ENCODE measurements at regions not wholly inside any gene's neighbourhood (a gene's known extent, or its start where the extent isn't known, plus 50 kb on each side); places are given as distances from the start of the nearest gene placed in this dataset.

DNA sequence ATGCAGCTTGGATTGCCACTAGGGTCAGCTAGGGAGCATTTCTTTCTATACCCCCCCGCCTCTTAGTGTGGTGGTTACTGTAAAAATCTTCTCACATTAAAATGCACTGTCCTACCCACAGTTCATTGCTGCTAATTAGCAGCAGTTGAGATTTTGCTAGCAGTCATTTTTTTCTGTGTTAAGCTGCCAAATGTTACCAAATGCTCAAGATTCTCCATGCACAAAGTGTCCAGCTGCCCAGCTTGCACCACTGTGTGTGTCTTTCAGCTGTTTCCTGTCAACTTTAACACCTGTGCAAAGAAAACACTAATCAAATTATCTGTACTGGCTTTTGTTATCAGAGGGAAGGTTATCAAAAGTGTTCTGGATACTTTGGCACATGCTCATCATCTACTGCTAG lies 679.3 kb downstream of the NR4A2 start:
- no peak overlapping the region for H2AFZ ChIP-seq (ENCODE audit: low read length)
- H3K9ac ChIP-seq (ENCODE audit: low read depth, low read length, poor library complexity), result no peak overlapping the region
- H3K14ac ChIP-seq (ENCODE audit: low read length), result no peak overlapping the region
- H3K36me3 ChIP-seq (replicated peaks in 1 of 2; ENCODE audit: control insufficient read depth in 2 of 2, insufficient read depth in 2 of 2, low read length in 2 of 2), result no peaks in the 10 kb centered on the region
- no peak overlapping the region for H3K18ac ChIP-seq (ENCODE audit: low read length)
- H3K27me3 ChIP-seq (ENCODE audit: control insufficient read depth in 3 of 3, insufficient read depth in 3 of 3, low read depth in 1 of 3, low read length in 3 of 3), result no peaks in the 10 kb centered on the region
- H3K9me3 ChIP-seq (replicated peaks in 1 of 2; ENCODE audit: control insufficient read depth in 2 of 2, insufficient read depth in 1 of 2, low read depth in 1 of 2, low read length in 2 of 2), result no peaks in the 10 kb centered on the region
- no peak overlapping the region for H2BK5ac ChIP-seq (ENCODE audit: low read length)
- H3K27ac ChIP-seq (replicated peaks; ENCODE audit: low read length), result no peak overlapping the region
- no peak for DNase-seq (ENCODE audit: low spot score)
- H2BK15ac ChIP-seq (ENCODE audit: low read length), result no peak overlapping the region
- no peak overlapping the region for H3K4me2 ChIP-seq (ENCODE audit: insufficient read depth, low read length, poor library complexity, severe bottlenecking)
- no peak overlapping the region for H3K4me3 ChIP-seq (ENCODE audit: low read length in 2 of 2)
- H4K91ac ChIP-seq (ENCODE audit: low read depth, low read length, poor library complexity), result no peak overlapping the region
- H3K79me1 ChIP-seq (ENCODE audit: low read depth, low read length), result no peaks in the 10 kb centered on the region
- H4K8ac ChIP-seq (ENCODE audit: low read depth, low read length), result no peak overlapping the region
- no CpG with 5 or more reads among the region's 1 CpG for WGBS, 2 donors (ENCODE audit: extremely low coverage in 2 of 2, insufficient read length in 2 of 2, insufficient replicate concordance in 1 of 2)
- no peak overlapping the region for H3K4ac ChIP-seq (ENCODE audit: low read length)
- H3K23ac ChIP-seq (ENCODE audit: low read depth, low read length, poor library complexity), result no peak overlapping the region
- H3K4me1 ChIP-seq (ENCODE audit: control insufficient read depth in 2 of 2, insufficient read depth in 1 of 2, low read depth in 1 of 2, low read length in 2 of 2), result no peaks in the 10 kb centered on the region
- no peak overlapping the region for H2AK5ac ChIP-seq (ENCODE audit: low read depth, low read length)
- H2BK12ac ChIP-seq (ENCODE audit: low read length), result no peak overlapping the region
- H2BK120ac ChIP-seq (ENCODE audit: low read depth, low read length), result no peak overlapping the region

DNA sequence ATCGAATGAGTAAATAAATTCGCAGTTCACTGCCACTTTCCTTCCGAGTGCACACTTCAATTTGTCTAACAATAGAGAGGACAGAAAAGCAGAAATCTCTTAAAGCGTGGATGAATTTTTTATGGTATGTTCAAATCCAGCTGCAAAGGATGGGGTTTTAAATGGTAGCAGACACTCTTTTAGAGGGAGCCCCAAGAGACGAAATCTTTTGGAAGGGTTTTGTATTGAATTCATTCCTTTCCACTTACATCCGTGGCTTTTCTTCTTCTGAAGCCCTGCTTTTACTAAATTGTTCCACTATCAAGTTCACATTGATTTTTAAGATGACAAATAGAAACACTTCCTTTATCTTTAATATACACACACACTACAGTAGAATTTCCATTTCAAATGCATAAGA lies 680.7 kb downstream of the NR4A2 start:
- no peak overlapping the region for H3K4me3 ChIP-seq (ENCODE audit: low read length in 2 of 2)
- no peak overlapping the region for H3K23ac ChIP-seq (ENCODE audit: low read depth, low read length, poor library complexity)

DNA sequence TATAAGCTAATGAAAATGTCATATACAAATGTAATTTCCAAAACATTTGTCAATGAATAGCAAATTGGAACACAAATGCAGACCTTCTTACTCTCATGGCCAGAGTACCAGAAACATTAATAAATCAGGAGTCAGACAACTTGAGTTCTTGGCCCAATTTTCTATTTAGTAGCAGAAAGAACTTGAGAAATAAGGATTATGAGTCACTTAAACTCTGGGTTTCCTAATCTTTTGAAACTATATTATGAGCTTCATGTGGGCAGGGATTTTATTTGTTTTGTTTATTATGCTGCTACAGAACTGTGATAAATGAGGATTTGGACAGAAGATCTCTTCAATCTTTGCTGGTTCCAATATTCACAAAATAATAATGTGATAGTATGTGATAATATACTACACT lies 686.7 kb downstream of the NR4A2 start:
- H2AK5ac ChIP-seq (ENCODE audit: low read depth, low read length), result no peak overlapping the region
- no peaks in the 10 kb centered on the region for H3K27me3 ChIP-seq (ENCODE audit: control insufficient read depth in 3 of 3, insufficient read depth in 3 of 3, low read depth in 1 of 3, low read length in 3 of 3)
- H3K18ac ChIP-seq (ENCODE audit: low read length), result no peak overlapping the region
- no peak overlapping the region for H2BK15ac ChIP-seq (ENCODE audit: low read length)
- no peaks in the 10 kb centered on the region for H3K36me3 ChIP-seq (replicated peaks in 1 of 2; ENCODE audit: control insufficient read depth in 2 of 2, insufficient read depth in 2 of 2, low read length in 2 of 2)
- no peak for DNase-seq (ENCODE audit: low spot score)
- no peak overlapping the region for H3K9ac ChIP-seq (ENCODE audit: low read depth, low read length, poor library complexity)
- no peak overlapping the region for H4K8ac ChIP-seq (ENCODE audit: low read depth, low read length)
- no peak overlapping the region for H3K14ac ChIP-seq (ENCODE audit: low read length)
- no peak overlapping the region for H2BK120ac ChIP-seq (ENCODE audit: low read depth, low read length)
- H2BK12ac ChIP-seq (ENCODE audit: low read length), result no peak overlapping the region
- no peak overlapping the region for H2BK5ac ChIP-seq (ENCODE audit: low read length)
- H3K4me1 ChIP-seq (ENCODE audit: control insufficient read depth in 2 of 2, insufficient read depth in 1 of 2, low read depth in 1 of 2, low read length in 2 of 2), result no peaks in the 10 kb centered on the region
- H3K79me1 ChIP-seq (ENCODE audit: low read depth, low read length), result no peaks in the 10 kb centered on the region
- H3K4me3 ChIP-seq (ENCODE audit: low read length in 2 of 2), result no peak overlapping the region
- H4K91ac ChIP-seq (ENCODE audit: low read depth, low read length, poor library complexity), result no peak overlapping the region
- no peak overlapping the region for H2AFZ ChIP-seq (ENCODE audit: low read length)
- H3K27ac ChIP-seq (replicated peaks; ENCODE audit: low read length), result no peak overlapping the region
- no peak overlapping the region for H3K23ac ChIP-seq (ENCODE audit: low read depth, low read length, poor library complexity)
- no peak overlapping the region for H3K4me2 ChIP-seq (ENCODE audit: insufficient read depth, low read length, poor library complexity, severe bottlenecking)
- H3K9me3 ChIP-seq (replicated peaks in 1 of 2; ENCODE audit: control insufficient read depth in 2 of 2, insufficient read depth in 1 of 2, low read depth in 1 of 2, low read length in 2 of 2), result no peaks in the 10 kb centered on the region
- no peak overlapping the region for H3K4ac ChIP-seq (ENCODE audit: low read length)

More for the DNA sequence above, 680.7 kb downstream of the NR4A2 start:
- Histone ChIP-seq H3K18ac (ENCODE audit: low read length) (no peak overlapping the region), H2BK12ac (ENCODE audit: low read length) (no peak overlapping the region), H3K4ac (ENCODE audit: low read length) (no peak overlapping the region), H2AFZ (ENCODE audit: low read length) (peak overlapping the region; percentile 23), H3K4me2 (ENCODE audit: insufficient read depth, low read length, poor library complexity, severe bottlenecking) (no peak overlapping the region), H2BK120ac (ENCODE audit: low read depth, low read length) (no peak overlapping the region), H3K27me3 (ENCODE audit: control insufficient read depth in 3 of 3, insufficient read depth in 3 of 3, low read depth in 1 of 3, low read length in 3 of 3) (no peaks in the 10 kb centered on the region), H2AK5ac (ENCODE audit: low read depth, low read length) (no peak overlapping the region), H3K9me3 (replicated peaks in 1 of 2; ENCODE audit: control insufficient read depth in 2 of 2, insufficient read depth in 1 of 2, low read depth in 1 of 2, low read length in 2 of 2) (no peaks in the 10 kb centered on the region), H3K36me3 (replicated peaks in 1 of 2; ENCODE audit: control insufficient read depth in 2 of 2, insufficient read depth in 2 of 2, low read length in 2 of 2) (no peaks in the 10 kb centered on the region), H3K79me1 (ENCODE audit: low read depth, low read length) (no peaks in the 10 kb centered on the region), H4K8ac (ENCODE audit: low read depth, low read length) (no peak overlapping the region), H3K27ac (replicated peaks; ENCODE audit: low read length) (no peak overlapping the region), H3K14ac (ENCODE audit: low read length) (no peak overlapping the region), H3K9ac (ENCODE audit: low read depth, low read length, poor library complexity) (no peak overlapping the region), H4K91ac (ENCODE audit: low read depth, low read length, poor library complexity) (no peak overlapping the region), H2BK15ac (ENCODE audit: low read length) (no peak overlapping the region), H2BK5ac (ENCODE audit: low read length) (no peak overlapping the region), H3K4me1 (ENCODE audit: control insufficient read depth in 2 of 2, insufficient read depth in 1 of 2, low read depth in 1 of 2, low read length in 2 of 2) (no peaks in the 10 kb centered on the region)
- no CpG with 5 or more reads among the region's 6 CpGs for WGBS, 2 donors (ENCODE audit: extremely low coverage in 2 of 2, insufficient read length in 2 of 2, insufficient replicate concordance in 1 of 2)
- DNase-seq (ENCODE audit: low spot score), result no peak

DNA sequence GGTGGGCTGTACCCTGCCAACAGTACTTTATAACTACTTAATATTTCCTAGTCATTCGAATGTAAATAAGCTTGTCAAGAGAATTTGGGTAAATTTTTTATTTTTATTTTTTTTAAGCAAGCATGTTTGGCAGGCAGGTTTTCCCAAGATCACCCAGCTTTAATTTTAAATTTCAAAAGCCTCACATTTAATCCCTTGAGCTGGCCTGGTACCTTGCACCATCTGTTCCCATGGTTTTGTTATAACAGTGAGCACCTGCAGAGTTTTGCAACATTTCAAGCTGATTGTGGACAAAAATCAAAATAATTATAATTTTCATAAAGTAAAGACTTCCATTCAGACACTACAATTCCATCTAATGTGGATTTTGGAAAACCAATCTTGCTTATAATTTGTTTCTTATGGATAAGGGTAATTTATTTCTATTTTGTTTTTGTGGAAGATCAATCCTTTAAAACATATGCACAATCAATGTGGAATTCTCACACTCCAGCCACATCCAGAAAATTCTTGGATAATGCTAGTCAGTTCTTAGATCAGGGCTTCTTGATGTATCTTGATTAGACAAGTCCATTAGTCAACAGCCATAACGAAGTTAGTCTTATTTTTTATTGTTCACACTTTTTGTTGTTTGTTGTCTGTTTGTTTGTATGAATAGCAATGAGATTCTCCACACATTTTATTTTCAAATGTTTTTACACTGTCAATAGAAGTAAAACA lies 689.3 kb downstream of the NR4A2 start:
- Histone ChIP-seq H2AK5ac (ENCODE audit: low read depth, low read length) (no peak overlapping the region), H3K14ac (ENCODE audit: low read length) (no peak overlapping the region), H3K4me2 (ENCODE audit: insufficient read depth, low read length, poor library complexity, severe bottlenecking) (no peak overlapping the region), H3K79me1 (ENCODE audit: low read depth, low read length) (no peaks in the 10 kb centered on the region), H2BK120ac (ENCODE audit: low read depth, low read length) (no peak overlapping the region), H4K91ac (ENCODE audit: low read depth, low read length, poor library complexity) (no peak overlapping the region), H3K23ac (ENCODE audit: low read depth, low read length, poor library complexity) (no peak overlapping the region), H4K8ac (ENCODE audit: low read depth, low read length) (no peak overlapping the region), H2BK5ac (ENCODE audit: low read length) (no peak overlapping the region), H3K9me3 (replicated peaks in 1 of 2; ENCODE audit: control insufficient read depth in 2 of 2, insufficient read depth in 1 of 2, low read depth in 1 of 2, low read length in 2 of 2) (no peaks in the 10 kb centered on the region), H3K4ac (ENCODE audit: low read length) (no peak overlapping the region), H2AFZ (ENCODE audit: low read length) (no peak overlapping the region), H3K27me3 (ENCODE audit: control insufficient read depth in 3 of 3, insufficient read depth in 3 of 3, low read depth in 1 of 3, low read length in 3 of 3) (no peaks in the 10 kb centered on the region), H3K4me3 (ENCODE audit: low read length in 2 of 2) (no peak overlapping the region), H3K18ac (ENCODE audit: low read length) (no peak overlapping the region), H3K27ac (replicated peaks; ENCODE audit: low read length) (no peak overlapping the region), H3K4me1 (ENCODE audit: control insufficient read depth in 2 of 2, insufficient read depth in 1 of 2, low read depth in 1 of 2, low read length in 2 of 2) (no peaks in the 10 kb centered on the region), H2BK12ac (ENCODE audit: low read length) (no peak overlapping the region), H2BK15ac (ENCODE audit: low read length) (no peak overlapping the region), H3K9ac (ENCODE audit: low read depth, low read length, poor library complexity) (no peak overlapping the region), H3K36me3 (replicated peaks in 1 of 2; ENCODE audit: control insufficient read depth in 2 of 2, insufficient read depth in 2 of 2, low read length in 2 of 2) (no peaks in the 10 kb centered on the region)
- WGBS, 2 donors (ENCODE audit: extremely low coverage in 2 of 2, insufficient read length in 2 of 2, insufficient replicate concordance in 1 of 2), result no CpG with 5 or more reads among the region's 2 CpGs
- no peak for DNase-seq (ENCODE audit: low spot score)

Measured in neuronal stem cell (in vitro differentiated cells).